ENCODE measurements at regions not wholly inside any gene's neighbourhood (a gene's known extent, or its start where the extent isn't known, plus 50 kb on each side); places are given as distances from the start of the nearest gene placed in this dataset.

- TF ChIP-seq, protein P1, sequence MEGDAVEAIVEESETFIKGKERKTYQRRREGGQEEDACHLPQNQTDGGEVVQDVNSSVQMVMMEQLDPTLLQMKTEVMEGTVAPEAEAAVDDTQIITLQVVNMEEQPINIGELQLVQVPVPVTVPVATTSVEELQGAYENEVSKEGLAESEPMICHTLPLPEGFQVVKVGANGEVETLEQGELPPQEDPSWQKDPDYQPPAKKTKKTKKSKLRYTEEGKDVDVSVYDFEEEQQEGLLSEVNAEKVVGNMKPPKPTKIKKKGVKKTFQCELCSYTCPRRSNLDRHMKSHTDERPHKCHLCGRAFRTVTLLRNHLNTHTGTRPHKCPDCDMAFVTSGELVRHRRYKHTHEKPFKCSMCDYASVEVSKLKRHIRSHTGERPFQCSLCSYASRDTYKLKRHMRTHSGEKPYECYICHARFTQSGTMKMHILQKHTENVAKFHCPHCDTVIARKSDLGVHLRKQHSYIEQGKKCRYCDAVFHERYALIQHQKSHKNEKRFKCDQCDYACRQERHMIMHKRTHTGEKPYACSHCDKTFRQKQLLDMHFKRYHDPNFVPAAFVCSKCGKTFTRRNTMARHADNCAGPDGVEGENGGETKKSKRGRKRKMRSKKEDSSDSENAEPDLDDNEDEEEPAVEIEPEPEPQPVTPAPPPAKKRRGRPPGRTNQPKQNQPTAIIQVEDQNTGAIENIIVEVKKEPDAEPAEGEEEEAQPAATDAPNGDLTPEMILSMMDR (IDR thresholded peaks at IDR 0.05) = no peak
- TF ChIP-seq POLR2A (IDR thresholded peaks at IDR 0.05) (no peak), POLR2AphosphoS5 (IDR thresholded peaks at IDR 0.05) (no peak), EP300 (IDR thresholded peaks at IDR 0.05) (no peak)
These were observed 76.4 kb downstream of the SNRPE start for GRCh38 chr1:203937678-203938330.
